HG02885 (cell line): ENCODE measurements at regions not wholly inside any gene's neighbourhood (a gene's known extent, or its start where the extent isn't known, plus 50 kb on each side); places are given as distances from the start of the nearest gene placed in this dataset.
"Not testable (repeated sequence)": the region's sequence is repeated elsewhere in the genome, so short reads cannot be mapped to it uniquely, and the experiment has no call there.

Source experiments
- ATAC-seq: cut with Tn5 transposase; IDR thresholded peaks from one replicate; pipeline ENCODE4 v1.9.1; 2021; ENCODE audit warnings: mild to moderate bottlenecking; ENCODE audit not compliant: unreplicated experiment, poor library complexity

GRCh38 chr2:106293271-106293783 lies 99.2 kb upstream of the UXS1 start:
- no peak for ATAC-seq

DNA sequence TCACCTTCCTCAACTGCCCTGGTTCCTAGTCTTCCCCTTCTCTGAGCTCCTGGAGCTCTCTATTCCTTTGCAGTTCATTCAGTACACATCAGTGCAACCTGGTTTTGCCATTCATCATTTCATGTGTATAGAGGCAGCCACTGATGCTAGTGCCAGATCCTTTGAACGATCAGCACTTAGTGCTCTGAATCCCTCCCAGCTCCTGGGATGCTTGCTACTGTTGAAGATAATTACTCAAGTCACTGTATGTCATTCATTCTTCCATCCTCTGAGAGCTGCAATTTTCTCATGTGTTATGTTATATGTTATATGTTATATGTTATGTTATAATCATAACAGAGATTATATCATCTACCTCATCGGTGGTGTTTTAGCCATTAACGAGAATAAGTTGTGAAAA lies 98.5 kb upstream of the UXS1 start:
- no peak for ATAC-seq

GRCh38 chr2:106288873-106289272 lies 94.8 kb upstream of the UXS1 start:
- ATAC-seq, result no peak

- ATAC-seq, result no peak
Observed at GRCh38 chr2:106285237-106285829, 91.2 kb upstream of the UXS1 start.

GRCh38 chr2:106284691-106285202 lies 90.6 kb upstream of the UXS1 start:
- ATAC-seq, result no peak

DNA sequence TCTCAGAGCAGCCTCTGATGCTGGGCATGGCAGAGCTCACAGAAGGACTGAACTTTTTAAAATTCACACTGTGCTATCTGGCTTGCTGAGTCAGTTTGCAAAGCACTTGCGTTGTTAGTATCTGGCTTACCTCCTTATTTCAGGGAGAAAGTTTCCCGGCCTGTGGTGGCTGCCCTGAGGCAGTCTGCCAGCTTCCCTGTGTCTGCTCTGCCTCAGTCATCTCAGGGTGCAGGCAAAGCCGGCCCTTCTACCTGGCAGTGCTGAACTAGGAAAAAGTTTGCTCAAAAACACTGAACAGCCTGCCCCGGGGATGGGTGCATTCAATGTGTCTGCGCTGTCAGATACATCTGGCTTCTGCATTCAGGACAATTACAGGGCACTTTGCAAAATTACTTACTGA lies 90.2 kb upstream of the UXS1 start:
- ATAC-seq, result no peak

DNA sequence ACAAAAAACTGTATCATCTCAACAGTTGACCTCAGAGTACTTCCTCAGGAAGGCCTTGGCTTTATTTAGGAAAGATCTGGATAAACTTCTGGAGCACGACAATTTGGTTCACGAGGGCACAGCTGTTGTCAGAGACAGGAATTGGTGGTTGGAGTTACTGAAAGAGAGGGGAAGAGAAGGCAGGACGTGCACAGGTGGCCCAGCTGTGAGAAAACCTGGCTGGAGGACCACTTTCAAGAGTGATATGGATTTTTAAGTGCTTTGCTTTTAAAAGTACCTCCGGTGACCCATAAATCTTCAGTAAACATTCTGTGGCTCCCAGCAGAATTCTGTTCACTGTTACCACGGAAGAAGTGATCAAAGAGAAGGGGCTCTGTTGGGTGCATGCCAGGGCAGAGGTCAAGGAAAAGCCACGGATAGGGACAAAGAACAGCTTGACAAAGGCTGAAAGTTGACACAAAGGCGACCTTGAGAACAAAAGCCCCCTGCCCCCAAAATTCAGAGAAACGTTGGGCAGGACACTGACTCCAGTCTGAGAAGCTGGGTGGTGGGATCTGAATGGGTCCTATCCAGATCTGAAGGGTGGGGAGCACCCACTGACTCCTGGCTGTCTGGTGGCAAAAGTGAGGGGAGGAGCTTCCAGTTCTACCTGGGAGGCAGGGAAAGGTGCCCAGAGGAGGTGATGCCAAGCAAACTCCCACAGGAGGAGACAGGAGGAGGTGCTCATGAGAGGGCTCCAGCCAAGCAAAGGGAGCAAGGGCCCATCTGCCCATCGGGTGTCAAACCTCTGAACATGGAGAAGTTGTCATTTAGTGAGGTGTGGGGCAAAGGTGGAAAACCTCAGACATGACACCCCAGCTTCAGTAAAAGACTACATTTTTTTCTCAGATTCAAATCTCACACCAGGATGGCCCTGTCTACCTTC lies 89.4 kb upstream of the UXS1 start:
- not testable (repeated sequence) for ATAC-seq

DNA sequence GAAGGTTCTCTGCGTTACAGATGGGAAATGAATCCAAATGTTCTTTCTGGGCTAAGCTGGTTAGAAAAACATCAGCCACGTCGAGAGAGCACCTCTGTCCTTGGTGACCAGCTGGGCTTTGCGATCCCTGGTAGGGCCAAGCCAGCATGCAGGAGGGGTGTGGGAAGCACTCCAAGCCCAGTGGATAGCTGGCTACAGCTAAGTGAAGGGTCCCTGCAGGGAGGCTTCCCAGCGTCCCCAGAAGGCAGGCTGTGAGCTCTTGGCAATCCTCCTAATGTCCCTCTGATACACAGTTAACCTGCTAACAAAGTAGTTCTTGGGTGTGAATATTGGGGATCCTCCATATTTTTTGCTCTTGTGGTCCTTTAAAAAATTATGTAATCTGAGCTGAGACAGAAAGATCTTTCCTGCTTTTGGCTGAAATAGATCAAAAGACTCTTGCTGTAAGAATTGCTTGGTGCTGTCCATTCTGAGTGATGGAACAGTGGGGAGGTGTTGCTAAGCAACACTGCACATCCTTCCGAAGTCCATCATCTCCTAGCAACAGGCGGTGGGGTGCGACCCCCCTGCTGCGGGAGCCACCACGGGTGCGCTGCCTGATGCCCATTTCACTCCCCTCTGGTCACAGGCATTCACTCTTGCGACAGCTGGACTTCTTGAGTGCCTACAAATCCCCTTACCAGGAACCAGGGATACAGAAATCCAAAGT lies 88.5 kb upstream of the UXS1 start:
- no peak for ATAC-seq

DNA sequence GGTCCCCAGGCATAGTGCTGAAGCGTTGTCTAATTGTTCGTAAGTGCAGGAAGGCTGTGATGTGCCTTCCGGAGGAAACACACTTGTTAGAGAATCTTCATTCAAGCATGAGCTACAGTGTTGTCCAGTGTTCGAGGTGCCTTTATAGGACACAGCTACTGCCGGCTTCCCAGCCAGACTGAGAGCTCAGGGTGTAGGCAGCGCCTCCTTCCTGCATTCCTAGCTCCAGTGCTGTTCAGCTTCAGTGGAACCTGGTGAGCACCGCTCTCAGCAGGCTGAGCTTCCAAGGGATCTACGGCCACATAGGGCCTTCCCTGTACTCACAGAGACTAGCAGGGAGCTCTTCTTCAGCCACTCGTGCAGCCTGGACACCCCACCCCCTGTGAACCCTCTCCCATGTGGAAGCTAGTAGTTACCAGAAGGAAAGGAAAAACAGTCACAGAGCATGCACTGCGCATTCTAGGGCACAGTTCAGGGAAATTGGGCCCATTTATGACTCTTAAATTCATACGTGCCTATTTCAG lies 87.9 kb upstream of the UXS1 start:
- ATAC-seq, result not testable (repeated sequence)

DNA sequence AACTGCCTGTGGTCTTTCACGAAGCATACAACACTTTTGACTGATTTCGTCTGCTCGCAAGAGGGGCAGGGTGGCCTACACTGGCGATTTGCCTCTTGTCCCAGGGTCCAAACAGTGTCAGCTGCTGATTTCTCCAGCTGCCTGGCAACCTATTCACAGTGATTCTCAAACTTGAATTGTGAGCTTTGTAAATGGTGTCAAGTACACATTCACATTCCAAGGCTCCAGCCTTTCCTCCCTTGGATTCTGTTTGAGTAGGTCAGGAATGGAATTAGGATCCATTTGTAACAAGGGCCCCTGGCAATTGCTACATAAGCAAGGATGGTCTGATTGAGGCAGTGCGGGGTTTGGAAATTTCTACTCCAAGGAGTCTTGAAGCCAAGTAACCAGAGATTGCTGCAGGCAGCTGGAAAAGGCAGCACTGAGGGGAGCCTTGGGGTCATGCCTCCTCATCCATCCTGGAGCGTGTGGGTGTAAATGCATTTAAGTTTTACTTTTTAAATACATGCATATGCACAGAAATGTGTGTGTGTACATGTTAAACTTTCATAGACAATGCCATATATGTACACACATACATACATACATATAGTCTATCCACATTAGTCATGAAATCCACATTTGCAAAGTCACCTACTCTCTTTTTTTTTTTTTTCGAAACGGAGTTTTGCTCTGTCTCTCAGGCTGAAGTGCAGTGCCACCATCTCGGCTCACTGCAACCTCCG lies 86.8 kb upstream of the UXS1 start:
- no peak for ATAC-seq

DNA sequence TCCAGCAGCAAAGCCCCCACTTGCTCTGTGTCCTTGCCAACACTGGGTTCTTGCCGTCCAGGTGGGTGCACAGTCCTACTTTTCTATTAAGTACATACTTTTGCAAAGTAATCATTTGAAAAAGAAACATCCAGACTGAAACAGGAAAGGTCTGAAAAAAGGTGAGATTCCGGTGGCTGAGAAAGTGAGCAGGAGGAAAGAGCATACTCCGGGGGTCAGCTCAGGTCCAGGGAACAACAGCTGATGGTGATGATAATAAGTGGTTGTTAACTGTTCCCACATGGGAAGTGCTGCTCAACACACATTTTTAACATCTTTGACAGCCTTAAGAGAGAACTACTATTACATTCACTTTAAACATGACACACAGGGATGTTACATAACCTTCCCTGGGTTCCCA lies 86.1 kb upstream of the UXS1 start:
- no peak for ATAC-seq

GRCh38 chr2:106278112-106278876 lies 84.2 kb upstream of the UXS1 start:
- no peak for ATAC-seq

- ATAC-seq, result no peak
Observed at GRCh38 chr2:106277426-106277825, 83.3 kb upstream of the UXS1 start.

GRCh38 chr2:106275971-106276370 lies 81.9 kb upstream of the UXS1 start:
- no peak for ATAC-seq

DNA sequence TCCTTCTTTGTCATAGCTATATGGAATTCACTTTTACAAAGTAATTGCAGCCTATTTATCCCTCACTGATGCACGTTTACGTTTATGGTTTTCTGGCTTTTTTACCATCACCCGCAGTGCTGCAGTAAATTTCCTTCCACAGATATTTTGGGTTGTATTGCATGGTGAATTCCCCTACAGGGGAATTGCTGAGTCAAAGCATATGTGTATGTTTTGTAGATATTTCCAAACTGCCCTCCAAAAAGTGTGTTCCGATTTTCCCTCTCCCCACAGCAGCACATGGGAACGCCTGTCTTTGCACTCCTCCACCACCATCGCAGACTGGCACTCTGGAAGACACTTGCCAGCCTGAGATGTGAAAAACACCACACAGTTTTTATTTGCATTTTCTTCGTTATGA lies 80.6 kb upstream of the UXS1 start:
- no peak for ATAC-seq

DNA sequence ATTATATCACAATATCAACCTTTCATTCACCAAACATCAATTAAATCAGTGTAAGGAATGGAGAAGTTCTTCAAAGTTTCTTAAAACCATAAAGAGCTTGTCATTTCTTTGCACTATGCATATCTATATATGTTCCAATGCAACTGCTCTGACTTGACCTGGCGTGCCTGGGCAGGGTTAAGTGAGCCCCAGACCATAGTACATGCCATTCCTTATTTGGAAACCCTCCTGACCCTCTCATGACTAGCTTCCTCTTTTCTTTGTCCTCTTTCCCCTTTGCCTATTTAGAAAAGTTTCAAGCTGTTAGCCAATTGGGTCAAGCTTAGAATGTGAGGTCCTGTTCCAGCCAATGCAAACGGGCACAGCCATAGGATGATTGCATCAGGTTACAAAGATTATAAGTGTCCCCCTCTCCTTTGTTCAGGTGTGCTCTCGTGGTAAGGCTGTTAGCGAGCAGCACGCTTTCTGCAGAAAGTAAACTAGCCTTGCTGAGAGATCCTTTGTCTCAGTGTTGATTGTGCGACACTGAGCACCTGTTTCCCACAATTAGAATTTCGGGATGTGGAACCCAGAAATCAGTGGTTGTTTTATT lies 78.2 kb upstream of the UXS1 start:
- ATAC-seq, result peak; percentile 54

- no peak for ATAC-seq
Observed at GRCh38 chr2:106270471-106270891, 76.4 kb upstream of the UXS1 start.

DNA sequence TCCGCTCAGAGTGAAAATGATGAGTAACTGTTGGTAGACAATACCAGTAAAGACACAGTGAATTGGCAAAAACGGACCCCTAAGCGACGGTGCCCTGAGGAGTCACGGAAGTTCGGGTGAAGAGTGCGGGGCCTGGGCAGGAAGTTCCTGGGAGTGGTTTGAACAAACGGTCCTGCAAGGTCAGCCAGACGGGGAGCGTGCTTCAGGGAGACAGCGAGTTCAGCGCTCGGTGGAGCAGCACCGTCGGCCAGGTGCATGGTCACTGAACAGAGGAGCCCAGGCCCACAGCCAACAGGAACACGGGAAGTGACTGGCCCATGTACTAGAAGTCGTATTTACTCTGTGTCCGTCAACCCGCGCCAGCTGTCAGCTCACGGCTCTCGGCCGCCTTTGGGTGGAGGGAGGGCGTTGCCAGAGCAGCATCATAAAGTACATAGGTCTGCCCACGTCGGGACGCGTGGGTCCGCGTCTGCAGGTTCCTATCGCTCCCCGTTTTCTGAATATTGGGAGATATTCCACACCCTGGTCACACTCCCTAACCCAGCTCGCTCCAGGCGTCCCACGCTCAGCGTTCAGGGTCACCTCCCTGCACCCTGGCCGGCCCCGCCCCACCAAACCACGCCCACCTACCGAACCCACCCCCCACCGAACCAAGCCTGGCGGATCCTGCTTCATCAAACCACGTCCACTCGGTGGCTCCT lies 75.6 kb upstream of the UXS1 start:
- peak; percentile 43 for ATAC-seq
